ENCODE measurements at regions not wholly inside any gene's neighbourhood (a gene's known extent, or its start where the extent isn't known, plus 50 kb on each side); places are given as distances from the start of the nearest gene placed in this dataset.
"Not testable (repeated sequence)": the region's sequence is repeated elsewhere in the genome, so short reads cannot be mapped to it uniquely, and the experiment has no call there.

GRCh38 chr7:81439591-81439990 lies 330.3 kb downstream of the HGF start:
- intact Hi-C loops (cut with micrococcal nuclease) = no loop called here

GRCh38 chr7:81437160-81437559 lies 332.7 kb downstream of the HGF start:
- intact Hi-C loops (cut with micrococcal nuclease) = not testable (repeated sequence)

- intact Hi-C loops (cut with micrococcal nuclease) = no loop called here
Observed at GRCh38 chr7:81433692-81434331, 336.0 kb downstream of the HGF start.

- intact Hi-C loops (cut with micrococcal nuclease) = no loop called here
Observed at GRCh38 chr7:81433206-81433605, 336.6 kb downstream of the HGF start.

GRCh38 chr7:81430761-81431160 lies 339.1 kb downstream of the HGF start:
- intact Hi-C loops (cut with micrococcal nuclease) = no loop called here

- intact Hi-C loops (cut with micrococcal nuclease) = no loop called here
Observed at GRCh38 chr7:81430150-81430549, 339.7 kb downstream of the HGF start.

- intact Hi-C loops (cut with micrococcal nuclease) = no loop called here
Observed at GRCh38 chr7:81427461-81427860, 342.4 kb downstream of the HGF start.

GRCh38 chr7:81420526-81421226 lies 349.2 kb downstream of the HGF start:
- intact Hi-C loops (cut with micrococcal nuclease) = no loop called here

GRCh38 chr7:81419731-81420130 lies 350.1 kb downstream of the HGF start:
- intact Hi-C loops (cut with micrococcal nuclease) = no loop called here

- intact Hi-C loops (cut with micrococcal nuclease) = no loop called here
Observed at GRCh38 chr7:81416659-81417058, 353.2 kb downstream of the HGF start.

GRCh38 chr7:81415181-81415580 lies 354.7 kb downstream of the HGF start:
- intact Hi-C loops (cut with micrococcal nuclease) = no loop called here

GRCh38 chr7:81414411-81414810 lies 355.4 kb downstream of the HGF start:
- intact Hi-C loops (cut with micrococcal nuclease) = no loop called here

GRCh38 chr7:81410471-81411117 lies 359.3 kb downstream of the HGF start:
- intact Hi-C loops (cut with micrococcal nuclease) = no loop called here

GRCh38 chr7:81408728-81409127 lies 361.1 kb downstream of the HGF start:
- intact Hi-C loops (cut with micrococcal nuclease) = no loop called here

- intact Hi-C loops (cut with micrococcal nuclease) = no loop called here
Observed at GRCh38 chr7:81407094-81407493, 362.8 kb downstream of the HGF start.

- intact Hi-C loops (cut with micrococcal nuclease) = no loop called here
Observed at GRCh38 chr7:81404669-81405068, 365.2 kb downstream of the HGF start.

GRCh38 chr7:81402227-81402626 lies 367.6 kb downstream of the HGF start:
- intact Hi-C loops (cut with micrococcal nuclease) = no loop called here

GRCh38 chr7:81399471-81399870 lies 370.4 kb downstream of the HGF start:
- intact Hi-C loops (cut with micrococcal nuclease) = no loop called here

- intact Hi-C loops (cut with micrococcal nuclease) = no loop called here
Observed at GRCh38 chr7:81394029-81394428, 375.8 kb downstream of the HGF start.

GRCh38 chr7:81393018-81393417 lies 376.8 kb downstream of the HGF start:
- intact Hi-C loops (cut with micrococcal nuclease) = no loop called here

- intact Hi-C loops (cut with micrococcal nuclease) = no loop called here
Observed at GRCh38 chr7:81385370-81385769, 384.5 kb downstream of the HGF start.

- intact Hi-C loops (cut with micrococcal nuclease) = no loop called here
Observed at GRCh38 chr7:81383846-81384245, 386.0 kb downstream of the HGF start.

- intact Hi-C loops (cut with micrococcal nuclease) = not testable (repeated sequence)
Observed at GRCh38 chr7:81374641-81375040, 395.2 kb downstream of the HGF start.
